Head of caudate nucleus (tissue), 42 donors: ENCODE measurements at regions not wholly inside any gene's neighbourhood (a gene's known extent, or its start where the extent isn't known, plus 50 kb on each side); places are given as distances from the start of the nearest gene placed in this dataset.
"Not testable (repeated sequence)": the region's sequence is repeated elsewhere in the genome, so short reads cannot be mapped to it uniquely, and the experiment has no call there.

Source experiments
- DNase-seq, 42 donors: peaks; one replicate each; pipeline versions ENCODE4 v3.0.0 to v3.0.0-alpha.2; 2020 to 2021; ENCODE audit warnings: mixed read lengths in 7 of 42
- intact Hi-C: fragments of 100-400 bp; cut with DNase I; formaldehyde crosslinking; loops from one replicate; pipeline ENCODE4 v1.15.0; 2022

GRCh38 chr2:128601298-128602037 is 282.8 kb upstream of the HS6ST1 start:
- intact Hi-C loops, result no loop called here
- peak in 9 of 42 donors; percentile 1 to 30 (median 11) for DNase-seq

- peak in 9 of 42 donors; percentile 0 to 27 (median 11) for DNase-seq
- intact Hi-C loops, result no loop called here
Measured at GRCh38 chr2:128602038-128602698, 283.5 kb upstream of the HS6ST1 start.

- DNase-seq, result peak in 9 of 42 donors; percentile 2 to 30 (median 12)
- intact Hi-C loops, result no loop called here
Measured at GRCh38 chr2:128602699-128603101, 284.0 kb upstream of the HS6ST1 start.

- intact Hi-C loops, result no loop called here
- peak in 12 of 42 donors; percentile 7 to 44 (median 18) for DNase-seq
Measured at GRCh38 chr2:128603411-128603924, 284.8 kb upstream of the HS6ST1 start.

GRCh38 chr2:128604045-128604444 is 285.4 kb upstream of the HS6ST1 start:
- peak in 10 of 42 donors; percentile 3 to 37 (median 12) for DNase-seq
- intact Hi-C loops, result no loop called here

GRCh38 chr2:128604581-128604980 is 285.9 kb upstream of the HS6ST1 start:
- peak in 7 of 42 donors; percentile 1 to 15 (median 3) for DNase-seq
- intact Hi-C loops, result not testable (repeated sequence)

GRCh38 chr2:128605421-128605820 is 286.8 kb upstream of the HS6ST1 start:
- intact Hi-C loops, result no loop called here
- peak in 10 of 42 donors; percentile 3 to 40 (median 14) for DNase-seq

GRCh38 chr2:128605931-128606330 is 287.3 kb upstream of the HS6ST1 start:
- peak in 10 of 42 donors; percentile 2 to 37 (median 12) for DNase-seq
- intact Hi-C loops, result no loop called here

GRCh38 chr2:128606837-128607236 is 288.2 kb upstream of the HS6ST1 start:
- intact Hi-C loops, result no loop called here
- peak in 12 of 42 donors; percentile 5 to 34 (median 11) for DNase-seq

GRCh38 chr2:128607440-128607839 is 288.8 kb upstream of the HS6ST1 start:
- peak in 11 of 42 donors; percentile 6 to 43 (median 14) for DNase-seq
- intact Hi-C loops, result no loop called here

- DNase-seq, result peak; percentile 31 to 86 (median 68)
- intact Hi-C loops, result no loop called here
Measured at GRCh38 chr2:128607911-128608506, 289.3 kb upstream of the HS6ST1 start.

- peak in 9 of 42 donors; percentile 5 to 41 (median 14) for DNase-seq
- intact Hi-C loops, result no loop called here
Measured at GRCh38 chr2:128608921-128609880, 290.5 kb upstream of the HS6ST1 start.

GRCh38 chr2:128610496-128610895 is 291.8 kb upstream of the HS6ST1 start:
- peak in 1 of 42 donors; percentile 21 for DNase-seq
- intact Hi-C loops, result no loop called here

- DNase-seq, result no peak
- intact Hi-C loops, result no loop called here
Measured at GRCh38 chr2:128611421-128612320, 293.0 kb upstream of the HS6ST1 start.

- intact Hi-C loops, result no loop called here
Measured at GRCh38 chr2:128612628-128613027, 294.0 kb upstream of the HS6ST1 start.

GRCh38 chr2:128613351-128613750 is 294.7 kb upstream of the HS6ST1 start:
- DNase-seq, result no peak
- intact Hi-C loops, result no loop called here

More at GRCh38 chr2:128612628-128613027, 294.0 kb upstream of the HS6ST1 start:
- no peak for DNase-seq

- DNase-seq, result no peak
- intact Hi-C loops, result no loop called here
Measured at GRCh38 chr2:128613876-128614275, 295.2 kb upstream of the HS6ST1 start.
